Right lobe of liver (tissue), 6 donors: ENCODE measurements at regions not wholly inside any gene's neighbourhood (a gene's known extent, or its start where the extent isn't known, plus 50 kb on each side); places are given as distances from the start of the nearest gene placed in this dataset.

Experiments used
- ATAC-seq, 4 donors: fragments of 200-7000 bp; cut with Tn5 transposase; one replicate each; pipeline ENCODE4 v1.9.1; 2020; ENCODE audit warnings: mild to moderate bottlenecking in 4 of 4, moderate library complexity in 4 of 4
- DNase-seq, 3 donors: peaks; one replicate each; pipeline ENCODE4 v3.0.0-alpha.2; 2020
- H3K27ac ChIP-seq, 3 donors: fragments of 200-600 bp; one replicate each; pipeline ENCODE4 v1.8.0; 2022
- H3K27me3 ChIP-seq, 2 donors: fragments of 200-600 bp; one replicate each; pipeline ENCODE4 v1.8.0; 2022
- H3K36me3 ChIP-seq, 4 donors: fragments of 200-600 bp; sonication (generic) in 1 of 4; one replicate each; pipeline versions ENCODE4 v1.5.1 to v1.8.0; 2017 to 2022; ENCODE audit warnings: control low read depth in 1 of 4
- H3K4me1 ChIP-seq, 4 donors: fragments of 200-600 bp; sonication (generic) in 1 of 4; one replicate each; pipeline versions ENCODE4 v1.5.1 to v1.8.0; 2017 to 2022; ENCODE audit warnings: control low read depth in 1 of 4
- H3K4me3 ChIP-seq, 3 donors: fragments of 200-600 bp; one replicate each; pipeline ENCODE4 v1.8.0; 2022
- H3K9me3 ChIP-seq, 4 donors: fragments of 200-600 bp; sonication (generic) in 1 of 4; one replicate each; pipeline versions ENCODE4 v1.5.1 to v1.8.0; 2017 to 2022; ENCODE audit warnings: control low read depth in 1 of 4
- CTCF ChIP-seq, 4 donors: fragments of 200-600 bp in 3 of 4; fragments of 450-650 bp in 1 of 4; IDR thresholded peaks; one replicate each; pipeline versions ENCODE4 v1.5.1 to v1.8.0; 2016 to 2022; ENCODE audit warnings: antibody characterized with exemption in 4 of 4, mild to moderate bottlenecking in 2 of 4
- POLR2A ChIP-seq: fragments of 450-650 bp; IDR thresholded peaks from one replicate; pipeline ENCODE4 v1.6.1; 2017; ENCODE audit warnings: antibody characterized with exemption, mild to moderate bottlenecking
- intact Hi-C, 2 donors: fragments of 100-400 bp; cut with DNase I; formaldehyde crosslinking; loops; one replicate each; pipeline versions ENCODE4 v1.11.2 to v1.14.1; 2022
- donor health status: DM: no; HTN: yes; CAD: no.
- donor health status: DM: no; HTN: no; CAD: no.
- donor health status: DM: no; HTN: no; CAD: no.
- donor health status: DM: no; HTN: yes; CAD: no.
- donor health status: DM: no; HTN: yes; CAD: no.

- no peak overlapping the region for H3K27ac ChIP-seq
- no peaks in the 10 kb centered on the region for H3K36me3 ChIP-seq
- intact Hi-C loops: no loop called here
- DNase-seq (no peak), ATAC-seq (no peak)
- H3K9me3 ChIP-seq: no peaks in the 10 kb centered on the region
- H3K27me3 ChIP-seq: no peaks in the 10 kb centered on the region
- H3K4me1 ChIP-seq: no peaks in the 10 kb centered on the region
- TF ChIP-seq CTCF (IDR thresholded peaks at IDR 0.05) (no peak), POLR2A (no peak)
- no peak overlapping the region for H3K4me3 ChIP-seq
Observed at GRCh38 chr17:51572115-51572514, 311.8 kb downstream of the UTP18 start.
